ENCODE measurements at regions not wholly inside any gene's neighbourhood (a gene's known extent, or its start where the extent isn't known, plus 50 kb on each side); places are given as distances from the start of the nearest gene placed in this dataset.

GRCh38 chr18:73859837-73860397, 287.7 kb downstream of the FBXO15 start:
- TF ChIP-seq POLR2A (IDR thresholded peaks at IDR 0.05) (no peak), CTCF (IDR thresholded peaks at IDR 0.05) (no peak)
